Central memory CD8-positive, alpha-beta T cell (primary cell): ENCODE measurements at regions not wholly inside any gene's neighbourhood (a gene's known extent, or its start where the extent isn't known, plus 50 kb on each side); places are given as distances from the start of the nearest gene placed in this dataset.

ENCODE experiments used
- ATAC-seq: fragments of 150-1000 bp; cut with Tn5 transposase; replicated peaks from 2 replicates; pipeline ENCODE4 v1.10.0; 2022; ENCODE audit warnings: mild to moderate bottlenecking, moderate FRiP score, moderate number of reproducible peaks; ENCODE audit not compliant: poor library complexity, severe bottlenecking; ENCODE audit errors: extremely low read depth
- DNase-seq, 2 donors: peaks; one replicate each; pipeline ENCODE4 v3.0.0; 2021; ENCODE audit warnings: low spot score in 2 of 2
- H3K27ac Mint-ChIP-seq: one replicate; pipeline ENCODE4 v1.8.0; 2022; ENCODE audit warnings: low read depth, mild to moderate bottlenecking, moderate library complexity, mixed read lengths
- H3K27me3 Mint-ChIP-seq: one replicate; pipeline ENCODE4 v1.8.0; 2022; ENCODE audit warnings: mixed read lengths
- H3K36me3 Mint-ChIP-seq: one replicate; pipeline ENCODE4 v1.8.0; 2022; ENCODE audit warnings: mild to moderate bottlenecking, moderate library complexity, mixed read lengths; ENCODE audit not compliant: insufficient read depth
- H3K4me1 Mint-ChIP-seq: one replicate; pipeline ENCODE4 v1.8.0; 2022; ENCODE audit warnings: mixed read lengths
- H3K4me3 Mint-ChIP-seq: one replicate; pipeline ENCODE4 v1.8.0; 2022; ENCODE audit warnings: mild to moderate bottlenecking, moderate library complexity, mixed read lengths
- H3K9me3 Mint-ChIP-seq: one replicate; pipeline ENCODE4 v1.8.0; 2022; ENCODE audit warnings: mixed read lengths

DNA sequence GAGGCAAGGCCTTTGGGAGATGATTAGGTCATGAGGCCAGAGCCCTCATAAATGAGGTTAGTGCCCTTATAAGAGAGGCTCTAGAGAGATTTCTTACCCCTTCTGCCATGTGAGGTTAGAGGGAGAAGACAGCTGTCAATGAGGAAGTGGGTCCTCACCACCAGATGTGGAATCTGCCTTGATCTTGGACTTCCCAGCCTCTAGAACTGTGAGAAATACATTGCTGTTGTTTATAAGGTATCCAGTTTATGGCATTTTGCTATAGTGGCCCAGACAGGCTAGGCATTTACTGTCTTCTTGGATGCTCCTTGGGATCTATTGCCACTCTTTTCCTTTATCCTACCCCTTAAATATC lies 57.1 kb upstream of the CITED2 start:
- Mint-ChIP-seq H3K9me3 (no peaks in the 10 kb centered on the region), H3K27me3 (no peaks in the 10 kb centered on the region), H3K27ac (no peak overlapping the region), H3K4me3 (no peak overlapping the region), H3K4me1 (peaks cover 5% of the 10 kb centered on the region), H3K36me3 (no peaks in the 10 kb centered on the region)
- DNase-seq (no peak), ATAC-seq (no peak)

DNA sequence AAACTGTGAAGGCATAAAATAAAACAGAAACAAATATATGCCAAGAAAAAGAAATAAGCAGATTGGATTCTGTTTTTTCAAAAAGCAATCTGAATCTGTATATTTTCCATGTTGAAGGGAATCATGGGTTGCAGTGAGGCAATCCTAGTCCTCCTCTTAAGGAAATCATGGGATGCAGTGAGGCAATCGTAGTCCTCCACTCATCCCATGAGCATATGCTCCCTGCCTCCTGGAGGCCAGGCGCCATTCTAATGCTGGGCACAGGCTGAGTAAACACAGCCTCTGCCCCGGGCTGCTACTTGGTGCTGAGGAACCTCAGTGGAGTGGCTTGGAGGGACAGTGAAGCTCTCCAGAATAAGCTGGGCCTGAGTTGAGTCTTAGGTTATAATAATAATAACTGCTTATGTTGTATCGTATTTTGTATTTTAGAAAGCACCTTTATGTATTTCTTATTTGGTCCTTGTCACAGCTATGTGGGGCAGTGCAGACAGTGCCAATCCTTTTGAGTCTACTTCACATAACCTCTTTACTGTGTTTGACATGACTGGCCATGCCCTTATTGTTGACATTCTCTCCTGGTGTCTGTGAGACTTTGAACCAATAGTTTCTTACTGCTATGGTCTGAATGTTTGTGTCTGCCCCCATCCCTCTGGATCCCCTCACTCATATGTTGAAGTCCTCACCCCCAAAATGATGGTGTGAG lies 56.6 kb upstream of the CITED2 start:
- Mint-ChIP-seq H3K4me3 (no peak overlapping the region), H3K9me3 (no peaks in the 10 kb centered on the region), H3K27me3 (peaks cover 2% of the 10 kb centered on the region), H3K36me3 (no peaks in the 10 kb centered on the region), H3K4me1 (peaks cover 5% of the 10 kb centered on the region), H3K27ac (no peak overlapping the region)
- DNase-seq = no peak
- no peak for ATAC-seq

DNA sequence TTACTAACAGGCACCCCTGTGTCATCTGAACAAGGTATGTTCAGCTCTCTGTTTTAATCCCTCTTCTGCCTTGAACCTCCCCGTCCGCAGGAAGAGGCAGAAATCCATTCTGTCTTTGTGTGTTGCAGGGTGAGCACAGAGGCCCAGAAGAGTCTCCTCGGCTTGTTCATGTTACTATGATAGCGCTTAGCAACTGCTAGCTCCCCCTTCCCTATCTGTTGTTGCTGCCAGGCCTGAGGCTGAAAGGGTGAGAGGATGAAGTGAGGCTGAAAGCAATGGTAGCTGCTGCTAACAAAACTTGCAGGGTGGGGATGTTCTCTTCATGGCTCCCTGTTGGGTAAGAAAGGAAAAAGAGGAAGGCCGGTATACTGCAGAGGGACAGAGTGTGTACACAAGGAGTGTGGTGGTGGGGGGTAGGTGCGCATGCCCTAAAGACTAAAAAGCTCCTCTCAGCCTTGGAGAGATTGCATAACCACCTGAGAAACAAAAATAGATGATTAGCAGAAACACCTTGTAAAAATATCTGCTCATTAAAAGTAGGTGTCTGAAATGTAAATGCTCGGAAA lies 55.2 kb upstream of the CITED2 start:
- Mint-ChIP-seq H3K27me3 (peaks cover 12% of the 10 kb centered on the region), H3K36me3 (no peaks in the 10 kb centered on the region), H3K4me1 (peaks cover 5% of the 10 kb centered on the region), H3K27ac (no peak overlapping the region), H3K4me3 (no peak overlapping the region), H3K9me3 (no peaks in the 10 kb centered on the region)
- ATAC-seq (no peak), DNase-seq (no peak)

DNA sequence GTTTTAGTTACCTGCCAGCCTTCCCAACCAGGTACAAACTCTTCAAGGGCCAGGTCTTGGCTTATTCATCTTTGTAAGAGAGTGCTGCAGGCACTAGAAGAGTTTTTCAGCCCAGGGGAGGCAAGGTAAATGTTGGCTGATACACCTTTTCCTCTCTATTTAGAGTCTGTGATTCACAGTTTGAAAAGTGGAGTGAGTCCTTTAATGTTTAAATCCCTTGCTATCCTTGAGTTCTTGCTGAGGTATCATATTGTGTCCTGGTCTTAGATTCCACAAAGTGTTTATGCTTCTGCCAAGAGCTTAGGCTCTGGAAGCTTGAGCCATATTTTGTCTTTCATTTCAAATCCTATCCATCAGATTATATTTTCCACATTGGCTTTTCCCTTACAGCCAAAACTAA lies 52.8 kb upstream of the CITED2 start:
- Mint-ChIP-seq H3K36me3 (no peaks in the 10 kb centered on the region), H3K27me3 (peaks cover 12% of the 10 kb centered on the region), H3K9me3 (no peaks in the 10 kb centered on the region), H3K27ac (no peak overlapping the region), H3K4me3 (no peak overlapping the region), H3K4me1 (no peaks in the 10 kb centered on the region)
- DNase-seq = no peak
- ATAC-seq = no peak

DNA sequence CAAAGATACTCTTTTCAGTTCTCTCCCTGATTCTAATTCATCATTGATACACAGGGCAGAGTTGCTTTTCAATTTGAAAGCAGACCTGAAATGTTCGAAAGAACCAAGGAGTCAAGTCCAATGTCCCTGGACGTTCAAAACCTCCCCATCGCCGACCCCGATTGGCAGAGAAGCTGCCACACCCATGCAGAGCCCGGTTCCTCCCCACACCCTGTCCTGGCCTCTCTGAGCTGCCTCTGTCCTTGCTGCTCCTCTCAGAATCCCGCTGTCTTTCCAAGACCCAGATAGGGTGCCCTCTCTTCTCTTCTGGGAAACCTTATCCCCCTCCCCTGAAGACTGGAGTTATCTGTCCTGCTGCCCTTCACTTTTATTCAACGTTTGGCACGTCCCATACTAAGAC lies 52.3 kb upstream of the CITED2 start:
- Mint-ChIP-seq H3K27ac (no peak overlapping the region), H3K4me3 (no peak overlapping the region), H3K4me1 (no peaks in the 10 kb centered on the region), H3K36me3 (no peaks in the 10 kb centered on the region), H3K27me3 (peaks cover 16% of the 10 kb centered on the region), H3K9me3 (no peaks in the 10 kb centered on the region)
- DNase-seq (no peak), ATAC-seq (no peak)

DNA sequence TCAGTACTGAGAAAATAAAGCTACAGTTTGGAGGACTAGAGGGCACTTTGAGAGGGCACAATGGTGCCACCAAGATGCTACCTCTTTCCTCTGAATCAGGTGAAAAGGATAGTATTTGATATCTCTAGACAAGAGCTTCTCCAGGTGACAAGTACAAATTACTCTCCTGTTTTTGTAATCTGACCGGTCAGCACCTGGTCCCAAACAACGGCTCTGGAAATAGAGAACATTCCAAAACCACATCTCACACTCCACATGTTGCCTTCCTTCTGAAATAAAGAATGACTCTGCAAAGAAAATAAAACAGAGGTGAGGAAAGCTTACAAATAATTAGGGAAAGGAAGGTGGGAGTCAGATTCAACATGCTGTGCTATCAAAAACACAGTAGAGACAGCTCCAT lies 51.3 kb upstream of the CITED2 start:
- H3K36me3 Mint-ChIP-seq = no peaks in the 10 kb centered on the region
- H3K27ac Mint-ChIP-seq = no peak overlapping the region
- no peak for ATAC-seq
- H3K9me3 Mint-ChIP-seq = no peaks in the 10 kb centered on the region
- peaks cover 23% of the 10 kb centered on the region for H3K27me3 Mint-ChIP-seq
- H3K4me1 Mint-ChIP-seq = no peaks in the 10 kb centered on the region
- no peak for DNase-seq
- H3K4me3 Mint-ChIP-seq = no peak overlapping the region

DNA sequence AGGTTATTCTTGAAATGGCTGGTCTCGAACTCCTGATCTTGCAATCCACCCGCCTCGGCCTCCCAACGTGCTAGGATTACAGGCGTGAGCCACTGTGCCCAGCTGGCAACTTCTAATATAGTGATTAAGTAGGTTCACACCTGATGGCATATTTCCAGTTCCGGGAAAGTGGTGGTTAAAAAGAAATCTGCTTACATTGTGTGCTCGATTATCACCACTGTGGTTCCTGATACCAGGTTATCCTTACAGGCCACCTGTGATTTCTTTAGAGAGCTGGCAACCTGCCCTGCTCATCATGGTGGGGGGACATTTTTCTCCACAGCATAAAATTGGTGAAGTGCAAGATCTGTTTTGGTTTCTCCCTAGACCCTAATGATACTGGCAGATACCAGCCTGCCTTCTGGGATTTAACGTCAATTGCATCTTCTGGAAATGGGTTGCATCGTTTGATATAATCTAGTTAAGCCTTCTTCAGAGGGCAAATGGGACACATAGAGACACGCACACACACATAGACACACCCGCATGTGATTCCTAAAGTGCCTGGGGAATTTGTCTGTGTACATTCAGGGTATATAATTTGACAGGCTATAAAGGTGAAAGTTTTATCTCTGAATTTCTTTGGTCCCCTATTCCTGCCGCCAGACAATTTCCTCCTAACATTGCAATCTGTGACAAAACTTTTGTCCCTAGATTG lies 49.7 kb upstream of the CITED2 start:
- Mint-ChIP-seq H3K27me3 (peaks cover 23% of the 10 kb centered on the region), H3K27ac (no peak overlapping the region), H3K4me3 (no peak overlapping the region), H3K4me1 (no peaks in the 10 kb centered on the region), H3K36me3 (no peaks in the 10 kb centered on the region), H3K9me3 (no peaks in the 10 kb centered on the region)
- DNase-seq (no peak), ATAC-seq (no peak)
